Liver (tissue), 7 donors: ENCODE measurements at regions not wholly inside any gene's neighbourhood (a gene's known extent, or its start where the extent isn't known, plus 50 kb on each side); places are given as distances from the start of the nearest gene placed in this dataset.
A peak's percentile ranks its signal among the peaks of the same experiment; 100 is the strongest.

Source experiments
- DNase-seq: peaks from one replicate; pipeline ENCODE4 v3.0.0-alpha.2; 2017; ENCODE audit warnings: low spot score
- H3K27ac ChIP-seq, 2 donors: one replicate each; pipeline ENCODE4 v1.7.0; 2013; ENCODE audit warnings: inconsistent platforms in 2 of 2, low read length in 2 of 2, control low read depth in 1 of 2, low read depth in 1 of 2, mild to moderate bottlenecking in 1 of 2
- H3K27me3 ChIP-seq, 4 donors: one replicate each; pipeline versions ENCODE4 v1.6.1 to v1.7.0; 2013; ENCODE audit warnings: low read length in 3 of 4, inconsistent platforms in 1 of 4, mild to moderate bottlenecking in 1 of 4, moderate library complexity in 1 of 4; ENCODE audit not compliant: control insufficient read depth in 4 of 4, insufficient read depth in 4 of 4
- H3K36me3 ChIP-seq, 4 donors: one replicate each; pipeline versions ENCODE4 v1.6.1 to v1.7.0; 2013; ENCODE audit warnings: low read length in 3 of 4, mild to moderate bottlenecking in 3 of 4, low read depth in 1 of 4, moderate library complexity in 1 of 4; ENCODE audit not compliant: control insufficient read depth in 4 of 4, insufficient read depth in 3 of 4
- H3K4me1 ChIP-seq, 4 donors: one replicate each; pipeline versions ENCODE4 v1.6.1 to v1.7.0; 2013; ENCODE audit warnings: low read length in 3 of 4, mild to moderate bottlenecking in 3 of 4, moderate library complexity in 1 of 4; ENCODE audit not compliant: control insufficient read depth in 4 of 4, insufficient read depth in 4 of 4
- H3K4me3 ChIP-seq, 3 donors: one replicate each; pipeline versions ENCODE4 v1.6.1 to v1.7.0; 2013; ENCODE audit warnings: low read length in 3 of 3, control low read depth in 1 of 3, low read depth in 1 of 3, mild to moderate bottlenecking in 1 of 3
- H3K9ac ChIP-seq, 2 donors: one replicate each; pipeline ENCODE4 v1.7.0; 2013; ENCODE audit warnings: low read length in 2 of 2, mild to moderate bottlenecking in 2 of 2, moderate library complexity in 2 of 2, control low read depth in 1 of 2, low read depth in 1 of 2
- H3K9me3 ChIP-seq, 4 donors: one replicate each; pipeline versions ENCODE4 v1.6.1 to v1.7.0; 2013; ENCODE audit warnings: low read length in 3 of 4; ENCODE audit not compliant: control insufficient read depth in 4 of 4
- EGR1 ChIP-seq, 2 donors: IDR thresholded peaks; 2 replicates each; pipeline ENCODE4 v1.6.1; 2016 to 2018; ENCODE audit warnings: antibody characterized with exemption in 2 of 2, low read depth in 2 of 2
- FOXA1 ChIP-seq: IDR thresholded peaks from 2 replicates; pipeline ENCODE4 v1.6.1; 2016; ENCODE audit warnings: antibody characterized with exemption
- GABPA ChIP-seq, 2 donors: IDR thresholded peaks in 1 of 2; conservative IDR thresholded peaks in 1 of 2; 2 replicates each; pipeline ENCODE4 v1.6.1; 2016; ENCODE audit warnings: antibody characterized with exemption in 2 of 2, mild to moderate bottlenecking in 1 of 2, moderate library complexity in 1 of 2
- HNF4A ChIP-seq, 2 donors: conservative IDR thresholded peaks; 2 replicates each; pipeline ENCODE4 v1.6.1; 2016; ENCODE audit warnings: antibody characterized with exemption in 2 of 2, mild to moderate bottlenecking in 2 of 2
- HNF4G ChIP-seq: IDR thresholded peaks from 2 replicates; pipeline ENCODE4 v1.6.1; 2016; ENCODE audit warnings: antibody characterized with exemption
- JUND ChIP-seq, 2 donors: IDR thresholded peaks; 2 replicates each; pipeline ENCODE4 v1.6.1; 2016; ENCODE audit warnings: antibody characterized with exemption in 2 of 2
- MAX ChIP-seq: IDR thresholded peaks from 2 replicates; pipeline ENCODE4 v1.6.1; 2016; ENCODE audit warnings: antibody characterized with exemption
- NR2F2 ChIP-seq: IDR thresholded peaks from 2 replicates; pipeline ENCODE4 v1.6.1; 2016; ENCODE audit warnings: antibody characterized with exemption
- RAD21 ChIP-seq, 2 donors: IDR thresholded peaks; 2 replicates each; pipeline ENCODE4 v1.6.1; 2016; ENCODE audit warnings: antibody characterized with exemption in 2 of 2, mild to moderate bottlenecking in 2 of 2
- REST ChIP-seq: IDR thresholded peaks from 2 replicates; pipeline ENCODE4 v1.6.1; 2016; ENCODE audit warnings: antibody characterized with exemption, mild to moderate bottlenecking
- RXRA ChIP-seq, 2 donors: IDR thresholded peaks; 2 replicates each; pipeline ENCODE4 v1.6.1; 2017 to 2018; ENCODE audit warnings: antibody characterized with exemption in 2 of 2, mild to moderate bottlenecking in 1 of 2
- TAF1 ChIP-seq: conservative IDR thresholded peaks from 2 replicates; pipeline ENCODE4 v1.6.1; 2016; ENCODE audit warnings: antibody characterized with exemption, mild to moderate bottlenecking
- ZBTB33 ChIP-seq: IDR thresholded peaks from 2 replicates; pipeline ENCODE4 v1.6.1; 2016; ENCODE audit warnings: antibody characterized with exemption
- WGBS: extraction: QIAGEN DNeasy Blood & Tissue Kit; methylation state at CpG from one replicate; pipeline ENCODE4 v1.1.7; 2013; 5-methylcytosine and 5-hydroxymethylcytosine counted together
- donor health status: healthy.
- donor health status: healthy.
- donor health status: healthy.
- donor health status: healthy.

- TF ChIP-seq GABPA (IDR thresholded peaks at IDR 0.05 in 1 of 2, conservative IDR thresholded peaks at IDR 0.05 in 1 of 2) (no peak), MAX (no peak), EGR1 (IDR thresholded peaks at IDR 0.05; ENCODE audit: low read depth in 2 of 2) (no peak), REST (no peak), HNF4G (no peak), NR2F2 (no peak), TAF1 (no peak), HNF4A (conservative IDR thresholded peaks at IDR 0.05) (no peak), RAD21 (IDR thresholded peaks at IDR 0.05) (no peak), FOXA1 (no peak), JUND (IDR thresholded peaks at IDR 0.05) (no peak), ZBTB33 (no peak)
- Histone ChIP-seq H3K27me3 (no peaks in the 10 kb centered on the region), H3K4me1 (no peaks in the 10 kb centered on the region), H3K9ac (no peak overlapping the region), H3K4me3 (no peak overlapping the region), H3K27ac (no peak overlapping the region), H3K9me3 (peaks cover 0 to 4% (median 0%) of the 10 kb centered on the region in 4 donors), H3K36me3 (no peaks in the 10 kb centered on the region)
- DNase-seq, result no peak
- WGBS, result 86% methylated on average over 1 of the region's 1 CpG
Observed at GRCh38 chr9:2297771-2298170, 282.6 kb downstream of the SMARCA2 start.

GRCh38 chr9:2298217-2298616 lies 283.1 kb downstream of the SMARCA2 start:
- Histone ChIP-seq H3K9ac (no peak overlapping the region), H3K4me1 (no peaks in the 10 kb centered on the region), H3K4me3 (no peak overlapping the region), H3K36me3 (no peaks in the 10 kb centered on the region), H3K27me3 (no peaks in the 10 kb centered on the region), H3K9me3 (peaks cover 0 to 4% (median 0%) of the 10 kb centered on the region in 4 donors), H3K27ac (no peak overlapping the region)
- 55% methylated on average over 1 of the region's 1 CpG for WGBS
- TF ChIP-seq RAD21 (IDR thresholded peaks at IDR 0.05), result no peak
- peak in 1 of 2 donors; percentile 11 for TF ChIP-seq HNF4A (conservative IDR thresholded peaks at IDR 0.05)
- no peak for DNase-seq

- H3K4me3 ChIP-seq, result no peak overlapping the region
- no peak overlapping the region for H3K27ac ChIP-seq
- peaks cover 0 to 4% (median 0%) of the 10 kb centered on the region in 4 donors for H3K9me3 ChIP-seq
- H3K27me3 ChIP-seq, result no peaks in the 10 kb centered on the region
- TF ChIP-seq HNF4A (conservative IDR thresholded peaks at IDR 0.05), result peak in 1 of 2 donors; percentile 11
- TF ChIP-seq RXRA (IDR thresholded peaks at IDR 0.05), result peak in 1 of 2 donors; percentile 18
- TF ChIP-seq HNF4G, result no peak
- H3K4me1 ChIP-seq, result no peaks in the 10 kb centered on the region
- WGBS, result 87% methylated on average over 5 of the region's 5 CpGs
- no peak overlapping the region for H3K9ac ChIP-seq
- no peak for DNase-seq
- H3K36me3 ChIP-seq, result no peaks in the 10 kb centered on the region
Observed at GRCh38 chr9:2299156-2299842, 284.2 kb downstream of the SMARCA2 start.
